GM19372 (cell line): ENCODE measurements at regions not wholly inside any gene's neighbourhood (a gene's known extent, or its start where the extent isn't known, plus 50 kb on each side); places are given as distances from the start of the nearest gene placed in this dataset.
"Not testable (repeated sequence)": the region's sequence is repeated elsewhere in the genome, so short reads cannot be mapped to it uniquely, and the experiment has no call there.

Experiments
- ATAC-seq: cut with Tn5 transposase; IDR thresholded peaks from one replicate; pipeline ENCODE4 v1.9.1; 2021; ENCODE audit warnings: mild to moderate bottlenecking, low read depth, moderate library complexity; ENCODE audit not compliant: unreplicated experiment

- ATAC-seq = no peak
Measured at GRCh38 chr4:106869551-106869950, 166.6 kb downstream of the DKK2 start.

- ATAC-seq = no peak
Measured at GRCh38 chr4:106868381-106869035, 167.6 kb downstream of the DKK2 start.

- no peak for ATAC-seq
Measured at GRCh38 chr4:106864231-106864630, 171.9 kb downstream of the DKK2 start.

- no peak for ATAC-seq
Measured at GRCh38 chr4:106854569-106855351, 181.4 kb downstream of the DKK2 start.

GRCh38 chr4:106852426-106852825 lies 183.7 kb downstream of the DKK2 start:
- no peak for ATAC-seq

- no peak for ATAC-seq
Measured at GRCh38 chr4:106851726-106852125, 184.4 kb downstream of the DKK2 start.

GRCh38 chr4:106850691-106851090 lies 185.4 kb downstream of the DKK2 start:
- no peak for ATAC-seq

GRCh38 chr4:106835919-106836318 lies 200.2 kb downstream of the DKK2 start:
- ATAC-seq = no peak

- no peak for ATAC-seq
Measured at GRCh38 chr4:106830879-106831278, 205.2 kb downstream of the DKK2 start.

GRCh38 chr4:106818764-106819163 lies 217.3 kb downstream of the DKK2 start:
- no peak for ATAC-seq

GRCh38 chr4:106816496-106816895 lies 219.6 kb downstream of the DKK2 start:
- ATAC-seq = no peak

- no peak for ATAC-seq
Measured at GRCh38 chr4:106810122-106810521, 226.0 kb downstream of the DKK2 start.

- ATAC-seq = no peak
Measured at GRCh38 chr4:106809076-106809475, 227.0 kb downstream of the DKK2 start.

- no peak for ATAC-seq
Measured at GRCh38 chr4:106806158-106806797, 229.8 kb downstream of the DKK2 start.

- no peak for ATAC-seq
Measured at GRCh38 chr4:106803083-106803482, 233.0 kb downstream of the DKK2 start.

- ATAC-seq = no peak
Measured at GRCh38 chr4:106801386-106801785, 234.7 kb downstream of the DKK2 start.

- no peak for ATAC-seq
Measured at GRCh38 chr4:106796876-106797275, 239.2 kb downstream of the DKK2 start.

- no peak for ATAC-seq
Measured at GRCh38 chr4:106795326-106795725, 240.8 kb downstream of the DKK2 start.

GRCh38 chr4:106793933-106794332 lies 242.2 kb downstream of the DKK2 start:
- ATAC-seq = no peak

GRCh38 chr4:106775636-106776035 lies 260.5 kb downstream of the DKK2 start:
- ATAC-seq = no peak

GRCh38 chr4:106774055-106774454 lies 262.1 kb downstream of the DKK2 start:
- not testable (repeated sequence) for ATAC-seq
